GM21717 (cell line): ENCODE measurements at regions not wholly inside any gene's neighbourhood (a gene's known extent, or its start where the extent isn't known, plus 50 kb on each side); places are given as distances from the start of the nearest gene placed in this dataset.
"Not testable (repeated sequence)": the region's sequence is repeated elsewhere in the genome, so short reads cannot be mapped to it uniquely, and the experiment has no call there.

Experiments used
- ATAC-seq: cut with Tn5 transposase; IDR thresholded peaks from one replicate; pipeline ENCODE4 v1.9.1; 2021; ENCODE audit warnings: mild to moderate bottlenecking, moderate library complexity; ENCODE audit not compliant: unreplicated experiment

GRCh38 chr1:95512925-95513324, 278.9 kb downstream of the RWDD3 start:
- no peak for ATAC-seq

GRCh38 chr1:95517506-95517905, 283.5 kb downstream of the RWDD3 start:
- ATAC-seq: no peak

- no peak for ATAC-seq
These were observed 284.3 kb downstream of the RWDD3 start for GRCh38 chr1:95518310-95518709.

GRCh38 chr1:95520390-95520789, 286.4 kb downstream of the RWDD3 start:
- no peak for ATAC-seq

- ATAC-seq: no peak
These were observed 298.3 kb downstream of the RWDD3 start for GRCh38 chr1:95532335-95532734.

GRCh38 chr1:95534985-95535384, 301.0 kb downstream of the RWDD3 start:
- no peak for ATAC-seq

GRCh38 chr1:95535614-95536013, 301.6 kb downstream of the RWDD3 start:
- no peak for ATAC-seq

GRCh38 chr1:95536501-95536900, 302.5 kb downstream of the RWDD3 start:
- ATAC-seq: no peak

- ATAC-seq: no peak
These were observed 303.2 kb downstream of the RWDD3 start for GRCh38 chr1:95537176-95537575.

GRCh38 chr1:95538242-95538641, 304.2 kb downstream of the RWDD3 start:
- ATAC-seq: not testable (repeated sequence)

- no peak for ATAC-seq
These were observed 308.9 kb downstream of the RWDD3 start for GRCh38 chr1:95542936-95543335.

GRCh38 chr1:95547005-95547404, 313.0 kb downstream of the RWDD3 start:
- no peak for ATAC-seq

- no peak for ATAC-seq
These were observed 314.2 kb downstream of the RWDD3 start for GRCh38 chr1:95548211-95548610.

- ATAC-seq: no peak
These were observed 317.2 kb downstream of the RWDD3 start for GRCh38 chr1:95551201-95551600.

GRCh38 chr1:95553595-95553994, 319.6 kb downstream of the RWDD3 start:
- no peak for ATAC-seq

- no peak for ATAC-seq
These were observed 320.4 kb downstream of the RWDD3 start for GRCh38 chr1:95554408-95554807.

GRCh38 chr1:95558791-95559190, 324.8 kb downstream of the RWDD3 start:
- no peak for ATAC-seq

- no peak for ATAC-seq
These were observed 327.3 kb downstream of the RWDD3 start for GRCh38 chr1:95561346-95561745.

- ATAC-seq: no peak
These were observed 328.2 kb downstream of the RWDD3 start for GRCh38 chr1:95562230-95562629.

- no peak for ATAC-seq
These were observed 338.0 kb downstream of the RWDD3 start for GRCh38 chr1:95572002-95572401.

GRCh38 chr1:95572962-95573361, 339.0 kb downstream of the RWDD3 start:
- ATAC-seq: no peak

GRCh38 chr1:95575291-95575690, 341.3 kb downstream of the RWDD3 start:
- ATAC-seq: no peak

- ATAC-seq: no peak
These were observed 344.5 kb downstream of the RWDD3 start for GRCh38 chr1:95578462-95578861.

GRCh38 chr1:95582191-95582590, 348.2 kb downstream of the RWDD3 start:
- no peak for ATAC-seq
